SJSA1 (cell line): ENCODE measurements at regions not wholly inside any gene's neighbourhood (a gene's known extent, or its start where the extent isn't known, plus 50 kb on each side); places are given as distances from the start of the nearest gene placed in this dataset.

Experiments
- DNase-seq, 2 experiments: peaks; one replicate each; pipeline ENCODE4 v3.0.0-alpha.2; 2015 to 2020; ENCODE audit warnings: low spot score in 2 of 2, low read depth in 1 of 2
- H3K27ac ChIP-seq: fragments of 250-450 bp; sonication (Bioruptor Pico); 2 replicates; pipeline ENCODE4 v1.5.1; 2020; ENCODE audit warnings: mild to moderate bottlenecking, moderate library complexity
- H3K27me3 ChIP-seq: fragments of 250-450 bp; sonication (Bioruptor Pico); replicated peaks from 2 replicates; pipeline ENCODE4 v1.5.1; 2020; ENCODE audit warnings: mild to moderate bottlenecking, moderate library complexity
- H3K36me3 ChIP-seq: fragments of 250-450 bp; sonication (Bioruptor Pico); 2 replicates; pipeline ENCODE4 v1.5.1; 2020; ENCODE audit warnings: mild to moderate bottlenecking
- H3K4me1 ChIP-seq: fragments of 250-450 bp; sonication (Bioruptor Pico); replicated peaks from 2 replicates; pipeline ENCODE4 v1.6.1; 2021; ENCODE audit warnings: mild to moderate bottlenecking
- H3K4me3 ChIP-seq: fragments of 250-450 bp; sonication (Bioruptor Pico); 2 replicates; pipeline ENCODE4 v1.5.1; 2020; ENCODE audit warnings: mild to moderate bottlenecking
- H3K9me3 ChIP-seq: fragments of 250-450 bp; sonication (Bioruptor Pico); replicated peaks from 2 replicates; pipeline ENCODE4 v1.5.1; 2020; ENCODE audit warnings: mild to moderate bottlenecking

DNA sequence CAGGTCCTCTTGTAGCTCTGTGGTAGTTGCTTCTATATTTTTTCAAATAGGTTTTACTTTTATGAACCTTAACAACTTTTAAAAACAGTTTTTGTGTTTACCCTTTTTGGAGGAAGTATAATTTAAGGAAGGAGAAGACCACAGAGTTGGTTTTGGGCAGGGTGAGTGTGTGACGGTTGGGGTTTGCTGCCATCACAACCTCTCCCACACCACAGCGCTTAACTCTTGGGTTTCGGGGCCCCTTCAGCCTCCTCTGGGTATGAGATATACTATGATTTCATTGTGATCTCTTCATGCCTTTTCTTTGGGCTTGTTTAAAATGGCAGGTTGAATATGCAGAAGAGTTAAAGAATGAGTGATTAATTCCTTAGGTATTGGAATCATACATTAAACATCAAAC is 228.7 kb upstream of the CRY1 start:
- H3K27me3 ChIP-seq = peaks cover 60% of the 10 kb centered on the region
- no peak for DNase-seq

DNA sequence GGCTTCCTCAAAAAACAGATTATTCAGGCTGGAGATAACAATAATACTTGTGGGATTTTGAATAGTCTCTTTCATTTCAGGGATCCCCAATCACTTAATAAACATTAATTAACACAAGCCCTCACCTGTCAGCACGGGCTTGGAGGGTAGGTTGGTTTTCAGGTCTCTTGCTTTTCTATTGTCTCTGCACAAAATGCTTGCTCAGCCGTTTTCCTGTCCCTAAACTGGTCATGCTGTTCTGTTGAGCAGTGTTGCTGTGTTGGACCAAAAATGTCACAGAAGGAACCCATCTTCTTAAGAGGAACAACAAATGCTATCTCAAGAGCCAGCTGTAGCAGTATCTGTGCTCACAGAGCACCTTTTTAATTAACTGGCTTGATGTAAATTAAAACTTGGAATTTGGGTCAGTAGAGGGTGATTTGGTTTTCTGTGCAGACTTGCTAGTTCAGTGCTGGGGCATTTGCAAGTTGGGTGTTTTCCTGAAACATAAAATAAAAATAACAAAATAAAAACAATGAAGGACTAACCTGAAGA is 231.8 kb upstream of the CRY1 start:
- H3K4me1 ChIP-seq = peaks cover 28% of the 10 kb centered on the region
- no peaks in the 10 kb centered on the region for H3K36me3 ChIP-seq
- H3K27me3 ChIP-seq = peaks cover 38% of the 10 kb centered on the region
- H3K4me3 ChIP-seq = no peak overlapping the region
- H3K27ac ChIP-seq = no peak overlapping the region
- H3K9me3 ChIP-seq = no peaks in the 10 kb centered on the region
- DNase-seq = no peak

More for the DNA sequence above, 228.7 kb upstream of the CRY1 start:
- Histone ChIP-seq H3K4me3 (no peak overlapping the region), H3K4me1 (peaks cover 34% of the 10 kb centered on the region), H3K9me3 (no peaks in the 10 kb centered on the region), H3K36me3 (no peaks in the 10 kb centered on the region), H3K27ac (no peak overlapping the region)

GRCh38 chr12:107326237-107326636 is 232.9 kb upstream of the CRY1 start:
- Histone ChIP-seq H3K36me3 (no peaks in the 10 kb centered on the region), H3K9me3 (no peaks in the 10 kb centered on the region), H3K4me1 (peaks cover 20% of the 10 kb centered on the region), H3K27ac (no peak overlapping the region), H3K27me3 (peaks cover 27% of the 10 kb centered on the region), H3K4me3 (no peak overlapping the region)
- DNase-seq = no peak

DNA sequence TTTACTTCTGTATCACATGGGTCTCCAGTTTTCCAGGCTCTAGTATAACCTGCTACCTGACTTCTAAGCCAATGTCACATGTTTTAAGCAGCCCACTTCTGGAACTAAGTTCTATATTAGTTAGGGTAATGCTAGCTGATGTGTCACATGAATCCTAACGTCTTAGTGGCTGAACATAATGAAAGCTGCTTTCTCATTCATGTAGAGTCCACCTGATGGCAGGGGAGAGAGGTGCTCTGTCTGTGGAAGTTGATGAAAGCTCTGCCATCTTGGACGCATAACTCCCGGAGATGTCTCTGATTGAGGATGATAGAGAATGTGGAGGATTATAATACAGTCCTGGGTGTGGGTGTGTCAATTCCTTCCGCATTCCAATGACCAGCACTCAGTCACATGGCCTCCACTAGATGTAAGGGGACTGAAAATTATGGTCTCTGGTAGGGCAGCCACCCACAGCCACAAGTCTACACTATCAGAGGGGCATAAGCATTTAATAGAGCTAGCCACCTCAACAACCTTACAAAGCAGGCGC is 234.4 kb upstream of the CRY1 start:
- no peak overlapping the region for H3K27ac ChIP-seq
- no peak for DNase-seq
- H3K27me3 ChIP-seq = peaks cover 14% of the 10 kb centered on the region
- H3K9me3 ChIP-seq = no peaks in the 10 kb centered on the region
- H3K36me3 ChIP-seq = no peaks in the 10 kb centered on the region
- peaks cover 20% of the 10 kb centered on the region for H3K4me1 ChIP-seq
- no peak overlapping the region for H3K4me3 ChIP-seq

DNA sequence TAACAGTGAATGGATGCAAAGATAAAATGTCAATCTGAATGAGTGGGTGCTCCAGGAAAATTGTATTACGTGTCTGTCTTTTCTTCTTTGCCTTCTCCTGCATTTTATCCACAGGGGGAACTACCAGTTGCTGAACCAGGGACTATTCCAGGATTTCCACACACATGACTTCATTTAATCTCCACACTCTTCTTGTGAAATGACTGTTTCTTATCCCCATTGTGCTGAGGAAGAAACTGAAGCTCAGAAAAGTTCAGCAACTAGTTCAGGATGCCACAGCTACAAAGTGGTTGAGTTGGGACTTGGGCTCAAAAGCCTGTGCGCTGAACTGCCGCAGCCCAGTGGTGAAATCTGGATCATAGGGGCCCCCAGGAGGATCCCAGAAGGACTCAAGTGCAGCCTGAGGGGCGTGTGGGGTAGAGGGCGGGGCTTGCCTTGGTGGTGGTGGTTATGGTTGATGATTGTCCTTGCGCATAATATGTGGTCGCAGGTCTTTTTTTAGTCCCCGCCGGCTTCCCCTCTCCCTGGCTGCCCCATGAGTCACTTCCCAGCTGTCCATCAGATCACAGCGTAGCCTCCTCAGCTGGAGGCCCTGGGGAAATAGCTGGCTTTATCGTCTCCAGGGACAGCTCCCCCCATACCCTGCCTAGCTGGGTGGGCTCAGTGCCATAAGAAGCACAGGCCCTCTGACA is 235.2 kb upstream of the CRY1 start:
- H3K27me3 ChIP-seq = peaks cover 6% of the 10 kb centered on the region; the same call in 1 of the 2 replicates
- no peaks in the 10 kb centered on the region for H3K36me3 ChIP-seq
- DNase-seq = peak in 1 of 2 experiments; percentile 33
- H3K4me1 ChIP-seq = peaks cover 20% of the 10 kb centered on the region
- H3K4me3 ChIP-seq = no peak overlapping the region
- H3K27ac ChIP-seq = no peak overlapping the region
- H3K9me3 ChIP-seq = no peaks in the 10 kb centered on the region

DNA sequence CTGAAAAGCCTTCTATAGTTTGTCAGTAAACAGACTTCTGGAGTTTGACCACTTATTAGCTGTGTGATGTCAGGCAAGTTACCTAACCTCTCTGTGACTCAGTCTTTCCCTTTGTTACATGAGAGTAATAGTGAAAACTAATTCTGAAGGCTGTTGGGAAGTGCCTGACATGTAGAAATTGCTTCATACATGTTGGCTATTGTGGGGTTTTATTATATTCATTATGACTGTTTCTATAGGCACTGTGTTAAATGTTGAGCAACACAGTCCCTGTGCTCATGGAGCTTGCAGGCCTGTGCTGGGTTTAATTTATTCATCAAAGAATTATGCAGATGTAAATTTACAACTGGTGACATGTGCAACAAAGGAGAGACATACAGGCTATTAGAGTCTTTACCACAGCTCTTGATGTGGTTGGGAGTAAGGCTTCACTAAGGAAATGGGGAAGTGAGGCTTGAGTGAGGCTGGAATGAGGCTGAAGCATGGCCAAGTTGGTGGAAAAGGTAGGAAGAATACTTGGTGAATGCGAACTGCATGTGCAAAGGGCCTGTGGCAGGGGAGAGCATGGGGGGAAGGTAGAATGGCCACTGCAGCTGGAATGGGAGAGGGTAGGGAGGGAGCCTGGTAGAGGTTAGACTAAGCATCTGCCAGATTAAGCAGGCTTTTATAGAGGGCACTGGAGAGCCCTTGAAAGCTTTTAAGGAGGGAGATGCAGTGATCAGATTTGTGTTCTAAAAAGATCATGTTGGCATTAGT is 236.4 kb upstream of the CRY1 start:
- no peak for DNase-seq
- Histone ChIP-seq H3K27ac (no peak overlapping the region), H3K36me3 (no peaks in the 10 kb centered on the region), H3K9me3 (no peaks in the 10 kb centered on the region), H3K27me3 (no peaks in the 10 kb centered on the region; the same call in 1 of the 2 replicates), H3K4me3 (no peak overlapping the region), H3K4me1 (peaks cover 20% of the 10 kb centered on the region)

- H3K36me3 ChIP-seq = no peaks in the 10 kb centered on the region
- H3K4me3 ChIP-seq = no peak overlapping the region
- DNase-seq = no peak
- H3K9me3 ChIP-seq = no peaks in the 10 kb centered on the region
- H3K27ac ChIP-seq = no peak overlapping the region
- peaks cover 20% of the 10 kb centered on the region for H3K4me1 ChIP-seq
- H3K27me3 ChIP-seq = no peaks in the 10 kb centered on the region
These were observed 237.6 kb upstream of the CRY1 start for GRCh38 chr12:107330831-107331431.

- Histone ChIP-seq H3K4me1 (peaks cover 20% of the 10 kb centered on the region), H3K27me3 (no peaks in the 10 kb centered on the region), H3K9me3 (no peaks in the 10 kb centered on the region), H3K4me3 (no peak overlapping the region), H3K27ac (no peak overlapping the region), H3K36me3 (no peaks in the 10 kb centered on the region)
- no peak for DNase-seq
These were observed 238.1 kb upstream of the CRY1 start for GRCh38 chr12:107331471-107331870.

DNA sequence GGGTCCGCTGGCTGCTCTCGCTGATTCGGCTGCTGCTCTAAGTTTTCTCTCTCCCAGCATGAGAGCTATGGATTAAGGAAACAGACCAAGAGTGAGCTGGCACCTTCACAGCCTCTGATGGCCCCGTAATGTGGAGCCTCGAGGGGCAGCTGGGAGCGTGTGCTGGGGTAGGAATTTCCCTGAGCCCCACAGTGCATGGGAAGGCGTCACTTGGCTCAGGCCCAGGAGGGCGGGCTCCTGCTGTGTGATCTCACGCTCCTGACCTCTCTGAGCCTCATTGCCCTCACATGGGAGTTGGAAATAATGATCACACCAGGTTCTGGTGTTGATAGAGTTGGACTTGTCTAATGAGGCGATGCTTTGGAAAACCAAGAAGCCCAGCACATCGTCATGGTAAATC is 238.6 kb upstream of the CRY1 start:
- no peaks in the 10 kb centered on the region for H3K9me3 ChIP-seq
- H3K27ac ChIP-seq = no peak overlapping the region
- no peaks in the 10 kb centered on the region for H3K36me3 ChIP-seq
- peaks cover 20% of the 10 kb centered on the region for H3K4me1 ChIP-seq
- H3K4me3 ChIP-seq = no peak overlapping the region
- H3K27me3 ChIP-seq = no peaks in the 10 kb centered on the region; the same call in 1 of the 2 replicates
- DNase-seq = no peak

GRCh38 chr12:107332743-107333142 is 239.4 kb upstream of the CRY1 start:
- no peaks in the 10 kb centered on the region for H3K36me3 ChIP-seq
- no peak for DNase-seq
- no peaks in the 10 kb centered on the region for H3K9me3 ChIP-seq
- H3K27me3 ChIP-seq = no peaks in the 10 kb centered on the region; the same call in 1 of the 2 replicates
- no peak overlapping the region for H3K27ac ChIP-seq
- peaks cover 20% of the 10 kb centered on the region for H3K4me1 ChIP-seq
- H3K4me3 ChIP-seq = no peak overlapping the region

DNA sequence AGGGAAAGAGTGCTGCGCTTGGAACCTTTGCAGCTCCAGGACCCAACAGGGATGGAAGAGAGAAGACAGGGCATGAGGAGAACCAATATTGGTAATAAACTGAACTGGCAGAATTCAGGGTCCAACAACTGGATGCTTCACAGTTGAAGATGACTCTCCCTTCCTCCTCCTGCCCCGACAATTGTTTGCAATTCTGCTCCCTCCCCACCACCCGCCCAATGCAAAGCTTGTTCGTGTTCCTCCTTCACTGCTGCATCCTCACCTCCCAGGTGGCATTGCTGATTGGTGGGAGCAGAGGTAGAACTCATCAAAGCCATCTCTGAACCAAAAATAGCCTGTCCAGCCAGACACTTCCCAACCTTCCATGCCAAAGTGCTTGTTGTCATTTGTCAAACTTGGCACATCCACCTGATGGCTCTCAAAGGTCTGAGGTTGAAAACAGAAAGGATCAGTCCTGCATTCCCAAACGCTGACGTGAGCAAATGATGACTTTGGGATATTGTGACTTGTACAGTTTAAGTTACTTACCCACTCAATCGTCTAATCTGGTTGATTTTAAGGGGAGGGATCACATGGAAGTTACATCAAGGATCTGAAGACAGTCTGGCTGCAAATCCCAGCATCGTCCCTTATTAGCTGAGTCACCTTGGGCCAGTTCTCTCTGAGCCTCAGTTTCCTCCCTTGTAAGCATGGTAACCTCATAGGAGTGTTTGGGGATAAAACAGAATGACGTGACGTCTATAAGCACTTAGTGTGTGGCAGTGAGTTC is 242.6 kb upstream of the CRY1 start:
- Histone ChIP-seq H3K4me1 (no peaks in the 10 kb centered on the region; the same call in 1 of the 2 replicates), H3K27ac (no peak overlapping the region), H3K27me3 (no peaks in the 10 kb centered on the region; the same call in 1 of the 2 replicates), H3K4me3 (no peak overlapping the region), H3K36me3 (no peaks in the 10 kb centered on the region), H3K9me3 (no peaks in the 10 kb centered on the region)
- no peak for DNase-seq

DNA sequence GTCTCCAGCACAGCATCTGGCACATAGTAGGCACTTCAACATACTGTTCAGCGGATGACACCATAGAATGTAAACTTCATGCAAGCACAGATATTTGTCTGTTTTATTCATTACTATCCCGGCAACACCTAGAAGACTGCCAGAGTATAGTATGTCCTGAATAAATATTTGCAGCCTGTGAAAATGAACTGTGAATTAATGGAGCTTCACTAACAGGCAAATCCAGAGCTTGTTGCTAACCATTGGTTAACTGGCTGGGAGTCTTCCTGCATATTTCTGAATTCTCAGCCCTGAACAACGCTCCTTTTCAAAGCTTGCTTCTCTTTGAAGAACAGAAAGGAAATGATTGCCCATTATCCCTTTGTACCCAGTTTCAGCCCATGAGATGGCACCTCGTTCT is 243.3 kb upstream of the CRY1 start:
- Histone ChIP-seq H3K4me1 (no peaks in the 10 kb centered on the region), H3K9me3 (no peaks in the 10 kb centered on the region), H3K4me3 (no peak overlapping the region), H3K27ac (no peak overlapping the region), H3K27me3 (no peaks in the 10 kb centered on the region; the same call in 1 of the 2 replicates), H3K36me3 (no peaks in the 10 kb centered on the region)
- no peak for DNase-seq
